Dendritic cell treated with granulocyte-macrophage colony-stimulating factor and Interleukin-4, amounts not matched to agents 40 ng/mL and 50 ng/mL, for 4 days (primary cell): ENCODE measurements at regions not wholly inside any gene's neighbourhood (a gene's known extent, or its start where the extent isn't known, plus 50 kb on each side); places are given as distances from the start of the nearest gene placed in this dataset.

Experiments used
- H3K27ac Mint-ChIP-seq: one replicate; pipeline ENCODE4 v1.8.0; 2022; ENCODE audit warnings: mild to moderate bottlenecking, mixed read lengths
- H3K27me3 Mint-ChIP-seq: one replicate; pipeline ENCODE4 v1.8.0; 2022; ENCODE audit warnings: mild to moderate bottlenecking, mixed read lengths
- H3K36me3 Mint-ChIP-seq: one replicate; pipeline ENCODE4 v1.8.0; 2022; ENCODE audit warnings: low read depth, mixed read lengths
- H3K4me1 Mint-ChIP-seq: one replicate; pipeline ENCODE4 v1.8.0; 2022; ENCODE audit warnings: low read depth, mixed read lengths
- H3K4me3 Mint-ChIP-seq: one replicate; pipeline ENCODE4 v1.8.0; 2022; ENCODE audit warnings: mild to moderate bottlenecking, moderate library complexity, mixed read lengths
- H3K9me3 Mint-ChIP-seq: one replicate; pipeline ENCODE4 v1.8.0; 2022; ENCODE audit warnings: mixed read lengths
- intact Hi-C: fragments of 100-400 bp; cut with micrococcal nuclease; formaldehyde crosslinking; loops from one replicate; pipeline ENCODE4 v1.15.0; 2022

- no peaks in the 10 kb centered on the region for H3K9me3 Mint-ChIP-seq
- intact Hi-C loops, result no loop called here
- no peak overlapping the region for H3K27ac Mint-ChIP-seq
- H3K36me3 Mint-ChIP-seq, result no peaks in the 10 kb centered on the region
- peaks cover 10% of the 10 kb centered on the region for H3K4me1 Mint-ChIP-seq
- H3K27me3 Mint-ChIP-seq, result peaks cover 4% of the 10 kb centered on the region
- H3K4me3 Mint-ChIP-seq, result no peak overlapping the region
These were observed 461.1 kb upstream of the NRP1 start for GRCh38 chr10:33795529-33795928.

DNA sequence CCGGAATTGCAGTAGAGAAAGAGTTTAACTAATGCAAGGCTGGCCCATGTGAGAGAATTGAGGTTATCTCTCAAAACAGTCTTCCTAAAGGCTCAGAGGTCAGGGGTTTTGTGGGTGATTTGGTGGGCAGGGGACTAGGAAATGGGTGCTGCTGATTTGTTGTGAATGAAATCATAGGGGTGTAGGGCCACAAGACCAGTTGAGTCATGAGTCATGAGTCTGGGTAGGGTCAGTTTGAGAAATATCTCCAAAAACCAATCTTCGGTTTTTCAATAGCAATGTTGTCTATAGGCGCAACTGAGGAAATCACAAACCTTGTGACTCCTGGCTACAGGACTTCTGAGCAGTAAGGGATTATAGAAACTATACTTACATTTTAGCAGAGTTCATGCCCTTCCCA lies 460.0 kb upstream of the NRP1 start:
- H3K27ac Mint-ChIP-seq, result no peak overlapping the region
- peaks cover 10% of the 10 kb centered on the region for H3K4me1 Mint-ChIP-seq
- intact Hi-C loops, result no loop called here
- peaks cover 4% of the 10 kb centered on the region for H3K27me3 Mint-ChIP-seq
- H3K4me3 Mint-ChIP-seq, result no peak overlapping the region
- H3K36me3 Mint-ChIP-seq, result no peaks in the 10 kb centered on the region
- no peaks in the 10 kb centered on the region for H3K9me3 Mint-ChIP-seq

- no peak overlapping the region for H3K27ac Mint-ChIP-seq
- no peaks in the 10 kb centered on the region for H3K36me3 Mint-ChIP-seq
- H3K4me3 Mint-ChIP-seq, result no peak overlapping the region
- H3K27me3 Mint-ChIP-seq, result peaks cover 4% of the 10 kb centered on the region
- no peaks in the 10 kb centered on the region for H3K9me3 Mint-ChIP-seq
- intact Hi-C loops, result no loop called here
- peaks cover 10% of the 10 kb centered on the region for H3K4me1 Mint-ChIP-seq
These were observed 459.3 kb upstream of the NRP1 start for GRCh38 chr10:33793793-33794192.

DNA sequence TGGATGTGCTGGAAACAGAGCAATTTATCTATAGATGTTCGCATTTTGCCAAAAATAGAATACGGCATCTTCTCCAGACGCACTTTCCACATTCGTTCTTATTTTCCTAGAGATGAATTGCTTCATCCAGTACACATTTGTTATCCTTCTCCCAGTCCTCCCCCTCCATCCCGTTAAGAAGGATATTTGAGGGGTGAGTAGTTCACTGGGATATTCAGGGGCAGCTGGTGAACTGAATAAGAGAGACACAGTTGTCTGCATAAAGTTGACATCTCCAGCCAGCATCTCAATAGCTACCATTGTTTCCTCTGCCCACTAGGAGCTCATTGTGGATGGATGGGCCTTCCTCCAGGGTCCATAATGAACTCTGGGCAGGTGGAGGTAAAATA lies 456.8 kb upstream of the NRP1 start:
- H3K4me3 Mint-ChIP-seq, result no peak overlapping the region
- peaks cover 1% of the 10 kb centered on the region for H3K27me3 Mint-ChIP-seq
- H3K36me3 Mint-ChIP-seq, result no peaks in the 10 kb centered on the region
- intact Hi-C loops, result no loop called here
- H3K9me3 Mint-ChIP-seq, result no peaks in the 10 kb centered on the region
- H3K4me1 Mint-ChIP-seq, result peaks cover 10% of the 10 kb centered on the region
- H3K27ac Mint-ChIP-seq, result no peak overlapping the region

DNA sequence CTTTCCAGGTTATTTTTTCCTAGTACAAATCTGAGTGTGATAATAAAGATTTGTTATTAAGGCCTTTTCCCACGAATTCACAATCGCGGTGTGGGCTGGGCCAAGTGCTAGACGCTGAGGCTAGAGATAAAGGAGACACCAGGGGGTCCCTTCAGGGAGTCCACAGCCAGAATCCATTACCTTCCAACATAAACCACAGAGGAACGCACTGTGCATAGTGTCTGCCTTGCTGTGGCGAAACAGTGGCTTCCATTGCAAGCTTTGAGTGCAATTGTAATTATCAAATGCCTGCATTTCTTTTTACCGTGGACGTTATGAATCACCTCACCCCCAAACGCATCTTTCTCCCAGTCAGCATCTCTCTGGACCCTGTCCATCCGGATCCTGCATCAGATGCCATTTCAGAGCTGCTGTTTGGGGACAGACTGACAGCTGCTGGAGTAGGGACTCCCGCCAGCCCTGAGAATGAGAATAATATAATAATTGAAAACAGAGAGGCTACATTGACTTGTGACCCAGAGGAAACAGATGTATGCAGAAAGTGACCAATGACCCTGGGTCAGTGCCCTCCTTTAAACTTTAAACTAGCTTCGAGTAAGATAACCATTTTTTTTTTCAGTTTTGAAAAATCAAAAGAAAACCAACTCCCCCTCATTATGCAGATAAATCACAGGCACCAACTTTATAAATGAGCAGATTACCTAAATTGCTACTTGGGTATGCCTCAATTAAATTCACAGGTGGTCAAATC lies 456.2 kb upstream of the NRP1 start:
- Mint-ChIP-seq H3K36me3 (no peaks in the 10 kb centered on the region), H3K27ac (no peak overlapping the region), H3K27me3 (peaks cover 1% of the 10 kb centered on the region), H3K9me3 (no peaks in the 10 kb centered on the region), H3K4me1 (peaks cover 10% of the 10 kb centered on the region), H3K4me3 (no peak overlapping the region)
- intact Hi-C loops, result no loop called here

GRCh38 chr10:33783557-33783956 lies 449.1 kb upstream of the NRP1 start:
- no peaks in the 10 kb centered on the region for H3K36me3 Mint-ChIP-seq
- H3K27me3 Mint-ChIP-seq, result peaks cover 6% of the 10 kb centered on the region
- intact Hi-C loops, result no loop called here
- H3K4me3 Mint-ChIP-seq, result no peak overlapping the region
- H3K27ac Mint-ChIP-seq, result peak overlapping the region; percentile 25
- peaks cover 6% of the 10 kb centered on the region for H3K9me3 Mint-ChIP-seq
- no peaks in the 10 kb centered on the region for H3K4me1 Mint-ChIP-seq

DNA sequence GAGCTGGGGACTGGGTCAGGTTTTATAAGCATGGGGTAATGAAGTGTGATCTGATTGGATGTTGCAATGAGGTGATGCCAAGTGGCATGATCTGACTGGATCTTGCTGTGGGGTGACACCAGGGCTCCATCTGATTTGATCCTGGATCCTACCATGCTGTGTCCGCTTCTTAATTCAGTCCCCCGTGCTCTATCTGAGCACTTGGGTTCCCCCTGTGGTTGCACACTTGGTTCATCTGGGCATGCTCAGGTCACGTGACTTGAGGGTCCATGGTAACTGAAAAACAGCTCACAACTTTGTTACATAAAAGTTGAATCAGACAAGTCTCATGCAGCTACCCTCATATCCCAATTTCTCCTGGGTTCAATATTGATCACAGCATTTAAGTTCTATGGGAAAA lies 448.6 kb upstream of the NRP1 start:
- Mint-ChIP-seq H3K4me1 (no peaks in the 10 kb centered on the region), H3K27me3 (peaks cover 6% of the 10 kb centered on the region), H3K27ac (peak overlapping the region; percentile 25), H3K4me3 (no peak overlapping the region), H3K9me3 (peaks cover 6% of the 10 kb centered on the region), H3K36me3 (no peaks in the 10 kb centered on the region)
- intact Hi-C loops, result no loop called here

DNA sequence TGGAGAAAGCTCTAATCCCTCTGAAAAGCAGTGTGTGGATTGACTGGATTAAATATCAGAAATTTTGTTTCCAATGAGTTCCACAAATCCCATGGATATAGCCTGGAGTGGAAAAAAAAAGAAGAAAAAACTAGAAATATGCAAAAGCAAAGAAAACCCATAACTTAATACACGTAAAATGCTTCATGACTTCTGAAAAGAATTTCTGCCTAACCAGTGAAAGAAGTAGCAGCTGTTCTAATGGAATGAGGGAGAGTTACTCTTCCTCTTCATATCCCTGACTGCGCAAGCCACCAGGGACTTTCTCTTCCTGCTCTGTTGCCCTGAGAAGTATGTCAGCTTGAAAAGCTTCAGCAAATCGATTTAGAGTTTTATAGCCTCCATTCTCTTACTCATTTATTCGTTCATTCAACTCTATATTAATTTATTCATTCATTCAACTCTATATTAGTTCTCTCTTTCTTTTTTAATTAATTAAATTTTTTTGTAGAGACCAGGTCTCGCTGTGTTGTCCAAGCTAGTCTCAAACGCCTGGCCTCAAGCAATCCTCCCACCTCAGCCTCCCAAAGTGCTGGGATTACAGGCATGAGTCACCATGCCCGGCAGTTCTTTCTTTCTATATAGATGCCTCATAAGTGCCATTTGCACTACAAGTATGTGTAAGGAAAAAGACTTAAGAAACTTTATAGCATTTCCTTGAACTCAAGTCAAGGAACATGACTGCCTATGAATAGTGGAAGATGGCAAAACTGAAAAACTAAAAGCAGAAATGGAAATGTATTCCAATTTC lies 447.3 kb upstream of the NRP1 start:
- Mint-ChIP-seq H3K36me3 (no peaks in the 10 kb centered on the region), H3K9me3 (peaks cover 6% of the 10 kb centered on the region), H3K4me1 (no peaks in the 10 kb centered on the region), H3K4me3 (no peak overlapping the region), H3K27ac (no peak overlapping the region), H3K27me3 (peaks cover 5% of the 10 kb centered on the region)
- intact Hi-C loops, result no loop called here

- Mint-ChIP-seq H3K9me3 (peaks cover 6% of the 10 kb centered on the region), H3K4me1 (no peaks in the 10 kb centered on the region), H3K36me3 (no peaks in the 10 kb centered on the region), H3K27me3 (peaks cover 5% of the 10 kb centered on the region), H3K27ac (no peak overlapping the region), H3K4me3 (no peak overlapping the region)
- intact Hi-C loops, result no loop called here
These were observed 446.5 kb upstream of the NRP1 start for GRCh38 chr10:33780961-33781360.

GRCh38 chr10:33777223-33777622 lies 442.8 kb upstream of the NRP1 start:
- H3K4me1 Mint-ChIP-seq, result peaks cover 19% of the 10 kb centered on the region

DNA sequence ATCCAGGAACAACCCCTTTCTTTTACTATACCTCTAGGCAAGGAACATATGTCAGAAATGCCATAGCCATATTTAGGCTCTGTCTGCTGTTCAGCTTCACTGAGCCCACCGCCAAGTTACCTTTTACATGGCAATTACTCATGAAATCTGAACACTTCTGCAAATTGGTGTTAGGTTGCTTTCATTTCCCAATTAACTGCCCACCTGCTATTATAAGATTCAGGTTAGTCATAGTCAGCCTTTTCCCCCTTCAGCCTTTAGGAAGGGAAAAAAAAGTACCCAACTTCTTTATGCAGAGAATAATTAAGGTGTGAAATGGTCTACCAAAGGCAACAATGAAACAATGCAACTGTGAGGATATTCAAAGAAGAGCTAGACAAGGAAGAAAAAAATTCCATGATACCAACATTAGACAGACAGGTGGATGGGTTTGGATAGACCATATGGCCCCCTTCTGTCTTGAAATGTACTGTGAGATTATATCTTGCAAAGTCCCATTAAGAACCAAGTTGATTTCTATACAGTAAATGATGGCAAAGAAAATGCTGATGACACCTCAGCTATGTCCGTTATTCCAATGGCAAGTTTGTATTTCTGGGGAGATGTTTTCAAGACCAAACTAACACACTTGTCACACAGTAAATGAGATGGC lies 442.1 kb upstream of the NRP1 start:
- H3K36me3 Mint-ChIP-seq, result no peaks in the 10 kb centered on the region
- intact Hi-C loops, result loop anchor here (10.0 kb wide), 1 partner anchor 442 kb away; the partner anchor contains the start of gene NRP1
- H3K4me3 Mint-ChIP-seq, result no peak overlapping the region
- peaks cover 23% of the 10 kb centered on the region for H3K4me1 Mint-ChIP-seq
- peaks cover 5% of the 10 kb centered on the region for H3K27me3 Mint-ChIP-seq
- H3K9me3 Mint-ChIP-seq, result no peaks in the 10 kb centered on the region
- no peak overlapping the region for H3K27ac Mint-ChIP-seq

More at GRCh38 chr10:33777223-33777622, 442.8 kb upstream of the NRP1 start:
- Mint-ChIP-seq H3K27me3 (peaks cover 3% of the 10 kb centered on the region), H3K27ac (no peak overlapping the region), H3K4me3 (no peak overlapping the region), H3K9me3 (no peaks in the 10 kb centered on the region), H3K36me3 (no peaks in the 10 kb centered on the region)
- intact Hi-C loops, result loop anchor here (10.0 kb wide), 1 partner anchor 442 kb away; the partner anchor contains the start of gene NRP1

- H3K4me3 Mint-ChIP-seq, result no peak overlapping the region
- H3K27me3 Mint-ChIP-seq, result peaks cover 1% of the 10 kb centered on the region
- intact Hi-C loops, result loop anchor here (10.0 kb wide), 1 partner anchor 440 kb away; the partner anchor contains the start of gene NRP1
- H3K9me3 Mint-ChIP-seq, result no peaks in the 10 kb centered on the region
- H3K27ac Mint-ChIP-seq, result no peak overlapping the region
- H3K36me3 Mint-ChIP-seq, result no peaks in the 10 kb centered on the region
- H3K4me1 Mint-ChIP-seq, result peaks cover 23% of the 10 kb centered on the region
These were observed 440.4 kb upstream of the NRP1 start for GRCh38 chr10:33774857-33775256.

- H3K9me3 Mint-ChIP-seq, result no peaks in the 10 kb centered on the region
These were observed 439.5 kb upstream of the NRP1 start for GRCh38 chr10:33773886-33774480.

GRCh38 chr10:33773253-33773573 lies 438.7 kb upstream of the NRP1 start:
- intact Hi-C loops, result loop anchor here (10.0 kb wide), 1 partner anchor 438 kb away; the partner anchor contains the start of gene NRP1
- Mint-ChIP-seq H3K27me3 (peaks cover 1% of the 10 kb centered on the region), H3K9me3 (no peaks in the 10 kb centered on the region), H3K27ac (peak overlapping the region; percentile 67), H3K4me3 (peak overlapping the region; percentile 35), H3K4me1 (peaks cover 23% of the 10 kb centered on the region), H3K36me3 (no peaks in the 10 kb centered on the region)

More at GRCh38 chr10:33773886-33774480, 439.5 kb upstream of the NRP1 start:
- H3K27me3 Mint-ChIP-seq, result peaks cover 1% of the 10 kb centered on the region
- H3K27ac Mint-ChIP-seq, result peak overlapping the region; percentile 67
- H3K36me3 Mint-ChIP-seq, result no peaks in the 10 kb centered on the region
- peaks cover 23% of the 10 kb centered on the region for H3K4me1 Mint-ChIP-seq
- H3K4me3 Mint-ChIP-seq, result no peak overlapping the region
- intact Hi-C loops, result loop anchor here (10.0 kb wide), 1 partner anchor 439 kb away; the partner anchor contains the start of gene NRP1
